ENCODE measurements at regions not wholly inside any gene's neighbourhood (a gene's known extent, or its start where the extent isn't known, plus 50 kb on each side); places are given as distances from the start of the nearest gene placed in this dataset.

DNA sequence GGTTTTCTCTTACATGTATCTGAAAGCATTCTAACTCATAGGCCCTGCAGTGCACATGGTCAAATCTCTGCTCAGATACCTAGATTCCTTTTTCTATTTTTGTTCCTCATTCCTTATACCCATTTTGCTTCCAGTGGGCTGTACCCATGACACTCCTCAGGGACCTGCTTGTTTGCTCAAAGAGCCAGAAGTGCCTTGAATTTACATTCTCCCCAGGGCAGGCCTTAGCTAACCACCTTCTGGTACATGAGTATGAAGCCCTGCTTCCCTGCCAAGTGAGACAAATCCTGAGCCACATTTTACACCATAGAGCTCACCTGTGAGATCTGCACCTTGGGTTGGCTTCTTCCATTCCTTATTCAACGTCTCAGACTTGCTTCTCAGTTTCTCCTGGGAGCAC, 326.6 kb upstream of the SASH1 start:
- TF ChIP-seq, protein P1, sequence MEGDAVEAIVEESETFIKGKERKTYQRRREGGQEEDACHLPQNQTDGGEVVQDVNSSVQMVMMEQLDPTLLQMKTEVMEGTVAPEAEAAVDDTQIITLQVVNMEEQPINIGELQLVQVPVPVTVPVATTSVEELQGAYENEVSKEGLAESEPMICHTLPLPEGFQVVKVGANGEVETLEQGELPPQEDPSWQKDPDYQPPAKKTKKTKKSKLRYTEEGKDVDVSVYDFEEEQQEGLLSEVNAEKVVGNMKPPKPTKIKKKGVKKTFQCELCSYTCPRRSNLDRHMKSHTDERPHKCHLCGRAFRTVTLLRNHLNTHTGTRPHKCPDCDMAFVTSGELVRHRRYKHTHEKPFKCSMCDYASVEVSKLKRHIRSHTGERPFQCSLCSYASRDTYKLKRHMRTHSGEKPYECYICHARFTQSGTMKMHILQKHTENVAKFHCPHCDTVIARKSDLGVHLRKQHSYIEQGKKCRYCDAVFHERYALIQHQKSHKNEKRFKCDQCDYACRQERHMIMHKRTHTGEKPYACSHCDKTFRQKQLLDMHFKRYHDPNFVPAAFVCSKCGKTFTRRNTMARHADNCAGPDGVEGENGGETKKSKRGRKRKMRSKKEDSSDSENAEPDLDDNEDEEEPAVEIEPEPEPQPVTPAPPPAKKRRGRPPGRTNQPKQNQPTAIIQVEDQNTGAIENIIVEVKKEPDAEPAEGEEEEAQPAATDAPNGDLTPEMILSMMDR (conservative IDR thresholded peaks at IDR 0.05 in 1 of 2, IDR thresholded peaks at IDR 0.05 in 1 of 2; ENCODE audit: extremely low read depth in 1 of 2, insufficient read depth in 1 of 2, low read depth in 1 of 2, low read length in 2 of 2): no peak
- TF ChIP-seq EZH2 (IDR thresholded peaks at IDR 0.05; ENCODE audit: borderline replicate concordance, low read length): no peak

Data from mammary epithelial cell (primary cell).